GM21360 (cell line): ENCODE measurements at regions not wholly inside any gene's neighbourhood (a gene's known extent, or its start where the extent isn't known, plus 50 kb on each side); places are given as distances from the start of the nearest gene placed in this dataset.

Experiments
- ATAC-seq: cut with Tn5 transposase; IDR thresholded peaks from one replicate; pipeline ENCODE4 v1.9.1; 2021; ENCODE audit warnings: mild to moderate bottlenecking, moderate library complexity; ENCODE audit not compliant: unreplicated experiment

- ATAC-seq: no peak
These were observed 119.6 kb downstream of the MTX2 start for GRCh38 chr2:176388861-176389260.

GRCh38 chr2:176390276-176391147 is 121.3 kb downstream of the MTX2 start:
- ATAC-seq: no peak

GRCh38 chr2:176391148-176391419 is 121.8 kb downstream of the MTX2 start:
- ATAC-seq: no peak

- no peak for ATAC-seq
These were observed 123.0 kb downstream of the MTX2 start for GRCh38 chr2:176392249-176392648.

GRCh38 chr2:176392744-176393414 is 123.6 kb downstream of the MTX2 start:
- no peak for ATAC-seq

- no peak for ATAC-seq
These were observed 126.1 kb downstream of the MTX2 start for GRCh38 chr2:176395273-176395854.

- no peak for ATAC-seq
These were observed 129.2 kb downstream of the MTX2 start for GRCh38 chr2:176398243-176399073.

- ATAC-seq: no peak
These were observed 129.9 kb downstream of the MTX2 start for GRCh38 chr2:176399074-176399598.

- no peak for ATAC-seq
These were observed 136.2 kb downstream of the MTX2 start for GRCh38 chr2:176405477-176405876.

GRCh38 chr2:176407706-176408105 is 138.5 kb downstream of the MTX2 start:
- no peak for ATAC-seq

- no peak for ATAC-seq
These were observed 140.4 kb downstream of the MTX2 start for GRCh38 chr2:176409671-176410070.

GRCh38 chr2:176412136-176412535 is 142.9 kb downstream of the MTX2 start:
- no peak for ATAC-seq

GRCh38 chr2:176413786-176414185 is 144.5 kb downstream of the MTX2 start:
- no peak for ATAC-seq

GRCh38 chr2:176414641-176415040 is 145.4 kb downstream of the MTX2 start:
- ATAC-seq: no peak

GRCh38 chr2:176415174-176415895 is 146.1 kb downstream of the MTX2 start:
- ATAC-seq: no peak

- no peak for ATAC-seq
These were observed 146.8 kb downstream of the MTX2 start for GRCh38 chr2:176415937-176416499.

GRCh38 chr2:176418768-176419167 is 149.5 kb downstream of the MTX2 start:
- ATAC-seq: no peak

GRCh38 chr2:176419591-176420071 is 150.4 kb downstream of the MTX2 start:
- ATAC-seq: no peak

GRCh38 chr2:176421297-176422050 is 152.2 kb downstream of the MTX2 start:
- ATAC-seq: no peak
